ENCODE measurements at regions not wholly inside any gene's neighbourhood (a gene's known extent, or its start where the extent isn't known, plus 50 kb on each side); places are given as distances from the start of the nearest gene placed in this dataset.

- TF ChIP-seq PRDM15 (CRISPR knock-in tag; IDR thresholded peaks at IDR 0.05) (peak; percentile 90), HMG20A (CRISPR knock-in tag; IDR thresholded peaks at IDR 0.05; ENCODE audit: borderline replicate concordance) (peak; percentile 91), GFI1 (CRISPR knock-in tag; IDR thresholded peaks at IDR 0.05; ENCODE audit: borderline replicate concordance) (0 out of 2 replicates have a peak, but pooled peaks have one; percentile 34), KLF11 (CRISPR knock-in tag; IDR thresholded peaks at IDR 0.05) (no peak), ARID5B (CRISPR knock-in tag; IDR thresholded peaks at IDR 0.05) (peak; percentile 93), ZNF737 (CRISPR knock-in tag; IDR thresholded peaks at IDR 0.05; ENCODE audit: borderline replicate concordance) (no peak), ARNT2 (CRISPR knock-in tag; IDR thresholded peaks at IDR 0.05; ENCODE audit: low read depth) (no peak), ZNF572 (CRISPR knock-in tag; IDR thresholded peaks at IDR 0.05) (no peak), RCOR2 (CRISPR knock-in tag; IDR thresholded peaks at IDR 0.05) (peak; percentile 80; the same call in 1 of the 2 replicates), LCORL (IDR thresholded peaks at IDR 0.05) (no peak), LCORL (CRISPR knock-in tag; IDR thresholded peaks at IDR 0.05) (no peak), ZNF577 (CRISPR knock-in tag; IDR thresholded peaks at IDR 0.05; ENCODE audit: borderline replicate concordance, low read depth) (no peak), ZBTB34 (CRISPR knock-in tag; IDR thresholded peaks at IDR 0.05) (no peak), ZFP36 (IDR thresholded peaks at IDR 0.05; ENCODE audit: borderline replicate concordance, low read depth, low read length, partially characterized antibody) (no peak), CEBPB (IDR thresholded peaks at IDR 0.05; ENCODE audit: borderline replicate concordance, low read depth, low read length) (no peak), RARA (CRISPR knock-in tag; IDR thresholded peaks at IDR 0.05) (peak; percentile 95)
Measured at GRCh38 chr4:184884883-184885282, 59.1 kb upstream of the ACSL1 start (continued).

All from HepG2 (cell line).